ENCODE measurements at regions not wholly inside any gene's neighbourhood (a gene's known extent, or its start where the extent isn't known, plus 50 kb on each side); places are given as distances from the start of the nearest gene placed in this dataset.

DNA sequence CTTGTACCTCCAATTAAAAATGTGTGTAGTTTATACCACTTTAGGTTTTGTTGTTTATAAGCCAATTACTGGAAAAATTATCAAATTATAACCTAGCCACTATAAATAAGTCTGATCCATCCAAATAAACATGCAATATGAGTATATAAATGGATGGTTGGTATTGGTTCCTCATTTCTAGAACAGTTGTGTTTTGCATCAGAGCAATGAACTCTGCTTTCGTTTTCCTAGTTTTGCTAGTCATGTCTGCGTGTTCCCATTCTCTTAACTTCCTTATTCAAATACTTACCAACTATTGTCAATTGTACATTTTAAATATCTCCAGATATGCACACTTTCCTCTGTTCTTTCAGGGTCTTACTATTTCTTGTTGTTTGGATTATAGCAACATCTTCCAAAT lies 641.7 kb downstream of the NR4A2 start:
- no peak for ATAC-seq
- no peaks in the 10 kb centered on the region for H3K27me3 Mint-ChIP-seq

DNA sequence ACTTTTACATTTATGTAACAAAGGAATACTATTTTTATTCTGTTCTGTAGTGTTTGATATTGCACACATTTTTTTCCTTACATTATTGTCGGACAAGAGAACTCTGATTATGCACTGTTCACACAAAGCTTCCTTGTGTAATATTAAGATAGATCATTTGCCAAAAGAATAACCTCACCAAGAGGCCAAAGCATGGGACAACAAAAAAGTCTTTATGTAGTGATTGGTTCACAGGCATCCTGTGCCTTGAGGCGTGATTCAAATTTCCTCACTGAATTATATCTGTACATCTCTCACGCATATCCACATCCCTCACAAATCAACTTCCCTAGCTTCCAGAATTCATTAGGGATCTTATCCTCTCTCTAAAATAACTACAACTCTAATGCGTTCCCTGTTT lies 642.7 kb downstream of the NR4A2 start:
- Mint-ChIP-seq H3K9me3 (no peaks in the 10 kb centered on the region), H3K4me1 (no peaks in the 10 kb centered on the region), H3K4me3 (no peak overlapping the region), H3K27ac (no peak overlapping the region), H3K36me3 (ENCODE audit: low read depth) (no peaks in the 10 kb centered on the region), H3K27me3 (no peaks in the 10 kb centered on the region)
- ATAC-seq (no peak), DNase-seq (no peak)

More for the DNA sequence above, 641.7 kb downstream of the NR4A2 start:
- no peak for DNase-seq
- Mint-ChIP-seq H3K4me3 (no peak overlapping the region), H3K27ac (no peak overlapping the region), H3K9me3 (no peaks in the 10 kb centered on the region), H3K36me3 (ENCODE audit: low read depth) (no peaks in the 10 kb centered on the region), H3K4me1 (no peaks in the 10 kb centered on the region)

DNA sequence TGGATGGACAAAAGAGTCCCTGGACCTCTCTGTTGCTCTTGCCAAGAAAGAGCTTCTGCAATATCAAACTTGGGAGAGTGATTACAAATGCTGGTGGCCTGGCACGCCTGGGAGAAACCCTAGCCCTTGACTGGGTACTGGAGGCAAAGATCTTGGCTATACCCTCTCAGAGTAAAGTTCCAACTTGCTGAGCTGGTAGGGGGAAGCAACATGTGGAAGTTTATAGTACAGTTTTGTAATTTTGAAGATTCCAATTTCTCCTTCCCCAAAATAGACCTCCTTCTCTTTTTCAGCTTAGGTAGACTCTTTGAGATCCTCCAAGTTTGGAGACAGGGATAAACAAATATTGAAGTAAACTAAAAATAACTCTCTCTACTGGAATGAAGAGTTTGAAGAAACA lies 645.3 kb downstream of the NR4A2 start:
- Mint-ChIP-seq H3K27ac (no peak overlapping the region), H3K4me3 (no peak overlapping the region), H3K36me3 (ENCODE audit: low read depth) (no peaks in the 10 kb centered on the region), H3K27me3 (no peaks in the 10 kb centered on the region), H3K4me1 (no peaks in the 10 kb centered on the region), H3K9me3 (no peaks in the 10 kb centered on the region)
- DNase-seq (no peak), ATAC-seq (no peak)

DNA sequence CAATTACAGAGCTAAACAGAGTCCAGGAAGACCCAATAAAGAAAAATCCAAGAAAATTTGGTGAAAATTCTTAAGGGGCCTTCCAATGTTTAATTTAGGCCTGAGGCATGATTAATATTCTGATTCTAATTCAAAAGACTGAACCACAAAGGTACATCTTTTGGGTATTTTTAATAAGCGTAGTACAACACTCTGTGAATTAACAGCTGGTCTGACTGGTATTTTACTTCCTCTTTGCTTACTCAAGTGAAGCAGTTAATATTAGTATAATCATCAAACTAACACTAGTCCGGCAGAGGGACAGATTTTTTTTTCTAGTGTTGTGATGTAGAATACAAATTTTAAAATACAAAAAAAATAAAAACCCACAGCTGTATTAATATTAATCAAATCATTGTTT lies 652.9 kb downstream of the NR4A2 start:
- Mint-ChIP-seq H3K27ac (no peak overlapping the region), H3K4me3 (no peak overlapping the region), H3K36me3 (ENCODE audit: low read depth) (no peaks in the 10 kb centered on the region), H3K4me1 (no peaks in the 10 kb centered on the region), H3K9me3 (no peaks in the 10 kb centered on the region), H3K27me3 (no peaks in the 10 kb centered on the region)
- ATAC-seq, result no peak
- no peak for DNase-seq

DNA sequence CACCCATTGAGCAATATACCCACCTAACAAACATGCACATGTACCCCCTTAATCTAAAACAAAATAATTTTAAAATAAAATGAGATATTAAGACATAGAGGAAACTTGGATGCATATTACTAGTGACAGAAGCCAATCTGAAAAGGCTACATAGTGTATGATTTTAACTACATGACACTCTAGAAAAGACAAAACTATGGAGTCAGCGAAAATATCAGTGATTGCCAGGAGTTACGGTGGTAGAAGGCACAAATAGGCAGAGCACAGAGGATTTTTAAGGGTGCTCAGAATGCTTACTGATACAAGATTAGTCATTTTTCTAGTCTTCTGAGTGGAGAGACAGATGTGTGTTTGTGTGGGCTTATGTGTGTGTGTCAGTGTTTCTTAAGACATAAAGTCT lies 656.6 kb downstream of the NR4A2 start:
- Mint-ChIP-seq H3K4me1 (no peaks in the 10 kb centered on the region), H3K4me3 (no peak overlapping the region), H3K27ac (no peak overlapping the region), H3K36me3 (ENCODE audit: low read depth) (no peaks in the 10 kb centered on the region), H3K27me3 (no peaks in the 10 kb centered on the region), H3K9me3 (peaks cover 5% of the 10 kb centered on the region)
- DNase-seq (no peak), ATAC-seq (no peak)

DNA sequence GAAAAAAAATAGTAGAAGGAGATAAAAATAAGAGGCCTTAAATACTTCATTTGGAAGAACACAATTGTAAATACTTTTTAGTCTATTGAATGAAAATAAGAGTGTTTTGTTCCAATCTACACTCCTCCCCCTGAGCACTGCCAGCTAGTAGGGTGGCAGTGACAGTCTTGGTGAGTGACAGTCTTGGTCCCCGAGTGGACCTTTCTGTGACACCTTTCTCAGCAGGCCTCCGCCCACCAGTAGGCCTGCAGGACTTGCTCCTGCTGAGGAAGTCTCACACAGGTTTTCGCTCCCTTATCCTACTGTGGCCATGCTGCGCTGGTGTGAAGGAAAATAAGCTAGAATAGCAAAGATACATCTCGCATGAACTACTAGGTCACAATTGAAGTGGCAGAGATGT lies 666.8 kb downstream of the NR4A2 start:
- Mint-ChIP-seq H3K4me1 (no peaks in the 10 kb centered on the region), H3K27ac (no peak overlapping the region), H3K27me3 (no peaks in the 10 kb centered on the region), H3K4me3 (no peak overlapping the region), H3K9me3 (no peaks in the 10 kb centered on the region), H3K36me3 (ENCODE audit: low read depth) (no peaks in the 10 kb centered on the region)
- DNase-seq, result no peak
- ATAC-seq, result no peak

DNA sequence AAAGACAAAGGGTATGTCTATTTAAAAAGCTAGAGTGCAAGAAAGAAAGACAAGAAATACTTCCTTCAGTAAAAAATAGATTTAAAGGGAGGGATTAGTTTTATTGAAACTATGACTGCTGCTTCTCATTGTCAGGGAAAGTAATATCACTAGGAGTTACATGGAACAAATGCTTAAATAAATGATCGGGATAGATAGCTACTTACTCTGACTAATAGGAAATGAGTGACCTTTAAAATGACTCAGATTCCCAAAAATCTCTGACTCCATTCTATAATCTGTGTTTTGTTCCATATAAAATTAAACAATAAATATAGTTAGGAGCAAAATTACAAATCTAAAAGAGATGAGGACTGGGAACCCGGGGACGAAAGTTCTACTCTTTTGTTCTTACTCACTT lies 669.3 kb downstream of the NR4A2 start:
- Mint-ChIP-seq H3K9me3 (no peaks in the 10 kb centered on the region), H3K4me1 (no peaks in the 10 kb centered on the region), H3K4me3 (no peak overlapping the region), H3K27me3 (no peaks in the 10 kb centered on the region), H3K36me3 (ENCODE audit: low read depth) (no peaks in the 10 kb centered on the region), H3K27ac (no peak overlapping the region)
- ATAC-seq, result no peak
- no peak for DNase-seq

DNA sequence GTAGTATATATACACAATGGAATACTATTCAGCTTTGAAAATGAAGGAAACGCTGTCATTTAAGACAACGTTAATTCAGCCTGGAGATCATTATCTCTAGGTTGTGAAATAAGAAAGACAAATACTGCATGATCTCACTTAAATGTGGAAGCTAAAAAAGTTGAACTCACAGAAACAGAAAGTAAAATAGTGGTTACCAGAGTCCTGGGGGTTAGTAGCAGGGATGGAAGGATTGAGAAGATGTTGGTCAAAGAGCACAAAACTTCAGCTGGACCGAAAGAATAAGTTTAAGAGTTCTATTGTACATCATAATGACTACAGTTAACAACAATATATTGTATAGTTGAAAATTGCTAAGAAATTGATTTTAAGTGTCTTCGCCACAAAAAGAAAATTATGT lies 670.3 kb downstream of the NR4A2 start:
- DNase-seq (no peak), ATAC-seq (no peak)
- Mint-ChIP-seq H3K4me1 (no peaks in the 10 kb centered on the region), H3K9me3 (no peaks in the 10 kb centered on the region), H3K4me3 (no peak overlapping the region), H3K27me3 (no peaks in the 10 kb centered on the region), H3K27ac (no peak overlapping the region), H3K36me3 (ENCODE audit: low read depth) (no peaks in the 10 kb centered on the region)

DNA sequence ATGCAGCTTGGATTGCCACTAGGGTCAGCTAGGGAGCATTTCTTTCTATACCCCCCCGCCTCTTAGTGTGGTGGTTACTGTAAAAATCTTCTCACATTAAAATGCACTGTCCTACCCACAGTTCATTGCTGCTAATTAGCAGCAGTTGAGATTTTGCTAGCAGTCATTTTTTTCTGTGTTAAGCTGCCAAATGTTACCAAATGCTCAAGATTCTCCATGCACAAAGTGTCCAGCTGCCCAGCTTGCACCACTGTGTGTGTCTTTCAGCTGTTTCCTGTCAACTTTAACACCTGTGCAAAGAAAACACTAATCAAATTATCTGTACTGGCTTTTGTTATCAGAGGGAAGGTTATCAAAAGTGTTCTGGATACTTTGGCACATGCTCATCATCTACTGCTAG lies 679.3 kb downstream of the NR4A2 start:
- no peak for DNase-seq
- Mint-ChIP-seq H3K27ac (no peak overlapping the region), H3K4me1 (no peaks in the 10 kb centered on the region), H3K36me3 (ENCODE audit: low read depth) (no peaks in the 10 kb centered on the region), H3K4me3 (no peak overlapping the region), H3K27me3 (no peaks in the 10 kb centered on the region), H3K9me3 (no peaks in the 10 kb centered on the region)
- no peak for ATAC-seq

DNA sequence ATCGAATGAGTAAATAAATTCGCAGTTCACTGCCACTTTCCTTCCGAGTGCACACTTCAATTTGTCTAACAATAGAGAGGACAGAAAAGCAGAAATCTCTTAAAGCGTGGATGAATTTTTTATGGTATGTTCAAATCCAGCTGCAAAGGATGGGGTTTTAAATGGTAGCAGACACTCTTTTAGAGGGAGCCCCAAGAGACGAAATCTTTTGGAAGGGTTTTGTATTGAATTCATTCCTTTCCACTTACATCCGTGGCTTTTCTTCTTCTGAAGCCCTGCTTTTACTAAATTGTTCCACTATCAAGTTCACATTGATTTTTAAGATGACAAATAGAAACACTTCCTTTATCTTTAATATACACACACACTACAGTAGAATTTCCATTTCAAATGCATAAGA lies 680.7 kb downstream of the NR4A2 start:
- no peaks in the 10 kb centered on the region for H3K36me3 Mint-ChIP-seq (ENCODE audit: low read depth)
- H3K4me3 Mint-ChIP-seq, result no peak overlapping the region
- no peak for ATAC-seq
- no peak for DNase-seq
- H3K27me3 Mint-ChIP-seq, result no peaks in the 10 kb centered on the region
- H3K27ac Mint-ChIP-seq, result no peak overlapping the region
- H3K4me1 Mint-ChIP-seq, result no peaks in the 10 kb centered on the region
- H3K9me3 Mint-ChIP-seq, result no peaks in the 10 kb centered on the region

DNA sequence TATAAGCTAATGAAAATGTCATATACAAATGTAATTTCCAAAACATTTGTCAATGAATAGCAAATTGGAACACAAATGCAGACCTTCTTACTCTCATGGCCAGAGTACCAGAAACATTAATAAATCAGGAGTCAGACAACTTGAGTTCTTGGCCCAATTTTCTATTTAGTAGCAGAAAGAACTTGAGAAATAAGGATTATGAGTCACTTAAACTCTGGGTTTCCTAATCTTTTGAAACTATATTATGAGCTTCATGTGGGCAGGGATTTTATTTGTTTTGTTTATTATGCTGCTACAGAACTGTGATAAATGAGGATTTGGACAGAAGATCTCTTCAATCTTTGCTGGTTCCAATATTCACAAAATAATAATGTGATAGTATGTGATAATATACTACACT lies 686.7 kb downstream of the NR4A2 start:
- H3K27me3 Mint-ChIP-seq, result no peaks in the 10 kb centered on the region
- H3K4me3 Mint-ChIP-seq, result no peak overlapping the region
- H3K9me3 Mint-ChIP-seq, result peaks cover 3% of the 10 kb centered on the region
- DNase-seq, result no peak
- H3K36me3 Mint-ChIP-seq (ENCODE audit: low read depth), result no peaks in the 10 kb centered on the region
- H3K4me1 Mint-ChIP-seq, result no peaks in the 10 kb centered on the region
- no peak overlapping the region for H3K27ac Mint-ChIP-seq
- no peak for ATAC-seq

DNA sequence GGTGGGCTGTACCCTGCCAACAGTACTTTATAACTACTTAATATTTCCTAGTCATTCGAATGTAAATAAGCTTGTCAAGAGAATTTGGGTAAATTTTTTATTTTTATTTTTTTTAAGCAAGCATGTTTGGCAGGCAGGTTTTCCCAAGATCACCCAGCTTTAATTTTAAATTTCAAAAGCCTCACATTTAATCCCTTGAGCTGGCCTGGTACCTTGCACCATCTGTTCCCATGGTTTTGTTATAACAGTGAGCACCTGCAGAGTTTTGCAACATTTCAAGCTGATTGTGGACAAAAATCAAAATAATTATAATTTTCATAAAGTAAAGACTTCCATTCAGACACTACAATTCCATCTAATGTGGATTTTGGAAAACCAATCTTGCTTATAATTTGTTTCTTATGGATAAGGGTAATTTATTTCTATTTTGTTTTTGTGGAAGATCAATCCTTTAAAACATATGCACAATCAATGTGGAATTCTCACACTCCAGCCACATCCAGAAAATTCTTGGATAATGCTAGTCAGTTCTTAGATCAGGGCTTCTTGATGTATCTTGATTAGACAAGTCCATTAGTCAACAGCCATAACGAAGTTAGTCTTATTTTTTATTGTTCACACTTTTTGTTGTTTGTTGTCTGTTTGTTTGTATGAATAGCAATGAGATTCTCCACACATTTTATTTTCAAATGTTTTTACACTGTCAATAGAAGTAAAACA lies 689.3 kb downstream of the NR4A2 start:
- no peaks in the 10 kb centered on the region for H3K36me3 Mint-ChIP-seq (ENCODE audit: low read depth)

DNA sequence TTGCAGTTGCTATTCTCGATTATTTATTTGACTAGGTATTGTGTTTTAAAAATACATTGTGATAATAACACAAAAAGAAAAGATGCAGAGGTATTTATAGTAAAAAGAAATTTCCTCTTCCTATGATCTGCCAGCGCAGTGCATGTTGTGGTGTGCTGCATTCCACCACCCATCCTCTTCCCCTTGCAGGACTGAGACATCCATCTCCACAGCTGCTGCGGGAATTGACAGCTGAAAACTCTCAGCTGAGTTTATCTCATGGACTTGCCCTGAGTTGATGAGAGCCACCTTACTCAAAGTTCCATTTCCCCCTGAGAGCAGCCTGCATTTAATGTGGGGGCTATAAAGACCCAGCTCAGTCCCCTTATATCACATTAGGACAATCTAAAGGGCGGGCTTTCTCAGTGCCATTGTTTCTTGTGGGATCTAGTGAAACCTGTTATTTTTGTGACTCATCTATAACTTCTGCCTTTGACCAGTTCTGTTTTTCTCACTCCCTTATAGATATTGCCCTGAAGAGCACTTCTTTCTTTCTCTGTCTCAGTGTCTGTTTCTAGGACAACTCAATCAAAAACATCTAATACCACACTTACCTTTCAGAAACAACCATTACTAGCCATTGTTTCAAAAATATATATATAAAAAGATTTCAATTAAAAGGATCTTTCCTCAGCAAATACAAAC lies 698.5 kb downstream of the NR4A2 start:
- H3K9me3 Mint-ChIP-seq, result no peaks in the 10 kb centered on the region
- no peak overlapping the region for H3K4me3 Mint-ChIP-seq
- H3K4me1 Mint-ChIP-seq, result no peaks in the 10 kb centered on the region
- ATAC-seq (no peak), DNase-seq (no peak)
- H3K36me3 Mint-ChIP-seq (ENCODE audit: low read depth), result no peaks in the 10 kb centered on the region
- no peak overlapping the region for H3K27ac Mint-ChIP-seq
- no peaks in the 10 kb centered on the region for H3K27me3 Mint-ChIP-seq

More for the DNA sequence above, 689.3 kb downstream of the NR4A2 start:
- no peak overlapping the region for H3K27ac Mint-ChIP-seq
- ATAC-seq (no peak), DNase-seq (no peak)
- H3K4me3 Mint-ChIP-seq, result no peak overlapping the region
- peaks cover 3% of the 10 kb centered on the region for H3K9me3 Mint-ChIP-seq
- no peaks in the 10 kb centered on the region for H3K4me1 Mint-ChIP-seq
- H3K27me3 Mint-ChIP-seq, result no peaks in the 10 kb centered on the region

DNA sequence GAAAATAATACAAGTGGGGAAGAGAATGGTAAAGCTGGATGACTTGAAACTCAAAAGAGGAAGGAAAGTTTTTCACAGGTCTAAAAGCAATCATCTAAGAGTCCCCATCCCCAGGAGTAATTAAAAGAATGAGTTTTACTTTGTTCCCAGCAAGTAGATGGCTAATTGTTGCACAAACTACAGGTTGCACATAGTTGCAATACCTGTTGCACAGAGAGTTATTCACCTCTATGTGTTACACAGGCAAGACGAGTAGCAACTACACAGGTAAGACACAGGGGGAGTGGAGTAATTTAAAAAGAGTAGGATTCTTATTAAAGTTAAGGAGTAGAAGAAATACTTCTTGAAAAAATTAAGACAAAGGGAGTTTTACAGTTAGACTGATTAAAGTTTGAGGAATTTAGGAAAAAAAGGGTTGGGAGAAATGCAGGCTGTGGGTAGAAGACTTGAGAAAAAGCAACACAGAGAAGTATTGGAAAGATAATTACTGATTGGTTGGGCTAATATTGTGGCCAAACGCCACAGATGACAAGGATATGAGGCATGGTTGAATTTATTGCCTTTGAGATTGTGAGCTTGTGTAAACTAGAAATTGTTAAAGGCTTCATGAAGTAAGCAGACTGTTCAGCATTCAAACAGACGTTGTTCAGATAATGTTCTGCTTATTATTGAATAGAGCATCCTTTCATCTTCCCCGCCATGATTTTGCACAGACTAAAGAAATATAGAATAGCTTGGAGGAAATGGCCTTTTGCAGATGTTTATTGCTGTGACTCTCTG lies 699.3 kb downstream of the NR4A2 start:
- no peak for DNase-seq
- Mint-ChIP-seq H3K27ac (no peak overlapping the region), H3K4me3 (no peak overlapping the region), H3K9me3 (no peaks in the 10 kb centered on the region), H3K36me3 (ENCODE audit: low read depth) (no peaks in the 10 kb centered on the region), H3K27me3 (no peaks in the 10 kb centered on the region), H3K4me1 (no peaks in the 10 kb centered on the region)
- ATAC-seq, result no peak

DNA sequence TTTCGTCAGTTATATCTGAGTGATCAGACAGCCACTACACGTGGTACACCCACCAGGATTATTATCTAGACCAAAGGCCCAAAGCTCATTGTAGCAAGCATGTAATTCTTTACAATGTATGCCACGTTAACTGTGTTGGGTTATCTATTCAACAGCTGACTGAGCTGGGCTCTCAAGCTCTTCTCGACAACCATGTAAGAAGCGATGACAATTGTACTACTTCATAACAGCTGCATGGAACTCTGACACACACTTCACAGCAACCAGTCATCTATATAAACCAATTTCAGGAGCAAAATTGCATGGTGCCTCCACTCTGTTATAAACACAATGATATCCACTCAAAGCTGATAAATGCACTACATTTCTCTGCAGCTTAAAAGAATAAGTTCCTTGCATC lies 701.8 kb downstream of the NR4A2 start:
- H3K27me3 Mint-ChIP-seq, result no peaks in the 10 kb centered on the region

More for the DNA sequence above, 701.8 kb downstream of the NR4A2 start:
- Mint-ChIP-seq H3K9me3 (no peaks in the 10 kb centered on the region), H3K4me3 (no peak overlapping the region), H3K4me1 (no peaks in the 10 kb centered on the region), H3K36me3 (ENCODE audit: low read depth) (no peaks in the 10 kb centered on the region), H3K27ac (no peak overlapping the region)
- DNase-seq (no peak), ATAC-seq (no peak)

Measured in activated naive CD8-positive, alpha-beta T cell treated with anti-CD3 and anti-CD28 coated beads, Interleukin-2, amount 50 U/mL, for 24 hours (primary cell).